A549 (cell line): ENCODE measurements at regions not wholly inside any gene's neighbourhood (a gene's known extent, or its start where the extent isn't known, plus 50 kb on each side); places are given as distances from the start of the nearest gene placed in this dataset.
"Not testable (repeated sequence)": the region's sequence is repeated elsewhere in the genome, so short reads cannot be mapped to it uniquely, and the experiment has no call there.

Experiments used
- ATAC-seq, 2 experiments: fragments of 200-7000 bp in 1 of 2; fragments of >200 bp in 1 of 2; cut with Nextera tagmentation in 1 of 2; cut with Tn5 transposase in 1 of 2; 3 replicates each; pipeline versions ENCODE4 v1.8.0 to v1.9.1; 2018 to 2020; ENCODE audit warnings: mild to moderate bottlenecking in 1 of 2, moderate library complexity in 1 of 2
- CTCF ChIA-PET: fragments of 300-600 bp; sonication (Branson Sonifier 250); formaldehyde crosslinking; extraction: SDS; loops from one replicate; lab custom pipeline; 2021; ENCODE audit warnings: antibody characterized with exemption, inconsistent platforms; lab: Yijun Ruan, JAX
- POLR2A ChIA-PET: fragments of 350-600 bp; formaldehyde crosslinking; extraction: SDS; loops from one replicate; lab custom pipeline; 2021; ENCODE audit warnings: antibody characterized with exemption, inconsistent platforms; lab: Yijun Ruan, JAX
- DNase-seq, 2 experiments: peaks; one replicate each; pipeline versions ENCODE4 v3.0.0 to v3.0.0-alpha.2; 2011 to 2016; ENCODE audit warnings: low read depth in 1 of 2, low spot score in 1 of 2
- FAIRE-seq: peaks from 2 replicates; lab custom pipeline; 2011; peaks lifted over from hg19 to GRCh38; lab: Jason Lieb, UNC
- H3K27ac ChIP-seq, 2 experiments: fragments of >200 bp; sonication (Bioruptor Twin); formaldehyde crosslinking; 3 replicates each; pipeline ENCODE4 v1.5.1; 2016 to 2017
- H3K4me1 ChIP-seq: fragments of >200 bp; sonication (Bioruptor Twin); formaldehyde crosslinking; 3 replicates; pipeline ENCODE4 v1.6.1; 2016
- H3K4me2 ChIP-seq: fragments of >200 bp; sonication (Bioruptor Twin); formaldehyde crosslinking; 3 replicates; pipeline ENCODE4 v1.6.1; 2016
- H3K4me3 ChIP-seq: fragments of >200 bp; sonication (Bioruptor Twin); formaldehyde crosslinking; 3 replicates; pipeline ENCODE4 v1.5.1; 2016
- H3K9me3 ChIP-seq: fragments of >200 bp; sonication (Bioruptor Twin); formaldehyde crosslinking; 3 replicates; pipeline ENCODE4 v1.6.1; 2016
- ATOH8 ChIP-seq: fragments of 250-450 bp; sonication (Bioruptor Pico); IDR thresholded peaks from 2 replicates; pipeline ENCODE4 v1.5.0; 2020; ENCODE audit warnings: low read depth, mild to moderate bottlenecking, moderate library complexity
- EP300 ChIP-seq, 2 experiments: fragments of >200 bp; sonication (Bioruptor Twin); formaldehyde crosslinking; IDR thresholded peaks; 2 replicates in 1 of 2; 3 replicates in 1 of 2; pipeline ENCODE4 v1.6.1; 2016 to 2017
- FOSL2 ChIP-seq, 2 experiments: fragments of 450-650 bp in 1 of 2; fragments of >200 bp in 1 of 2; sonication (Bioruptor Twin) in 1 of 2; formaldehyde crosslinking; IDR thresholded peaks; 2 replicates each; pipeline versions ENCODE4 v1.5.0 to v1.6.1; 2016 to 2020; ENCODE audit warnings: mild to moderate bottlenecking in 1 of 2, moderate library complexity in 1 of 2
- FOXS1 ChIP-seq: fragments of 250-450 bp; sonication (Bioruptor Pico); IDR thresholded peaks from 2 replicates; pipeline ENCODE4 v1.5.0; 2020; ENCODE audit warnings: mild to moderate bottlenecking, moderate library complexity
- HDAC2 ChIP-seq: fragments of 200-600 bp; sonication (generic); IDR thresholded peaks from 2 replicates; pipeline ENCODE4 v1.6.1; 2016
- HEYL ChIP-seq: fragments of 250-450 bp; sonication (Bioruptor Pico); IDR thresholded peaks from 2 replicates; pipeline ENCODE4 v1.8.0; 2021; ENCODE audit warnings: mild to moderate bottlenecking, moderate library complexity
- HOXB5 ChIP-seq: fragments of 250-450 bp; sonication (Bioruptor Pico); IDR thresholded peaks from 2 replicates; pipeline ENCODE4 v1.5.0; 2020; ENCODE audit warnings: mild to moderate bottlenecking, moderate library complexity
- NFE2L2 ChIP-seq: fragments of 150-350 bp; conservative IDR thresholded peaks from 2 replicates; pipeline ENCODE4 v1.6.1; 2014; ENCODE audit warnings: low read length
- NR3C1 ChIP-seq: fragments of >200 bp; sonication (Bioruptor Twin); formaldehyde crosslinking; IDR thresholded peaks from 3 replicates; pipeline ENCODE4 v1.6.1; 2017
- POLR2AphosphoS2 ChIP-seq: conservative IDR thresholded peaks from 2 replicates; pipeline ENCODE4 v1.6.1; 2012; ENCODE audit warnings: low read length, improper control_type of control experiment, inconsistent platforms
- RCOR1 ChIP-seq: fragments of 150-350 bp; IDR thresholded peaks from 2 replicates; pipeline ENCODE4 v1.6.1; 2014; ENCODE audit warnings: antibody characterized with exemption, low read length, low read depth
- RNF2 ChIP-seq: fragments of 200-600 bp; sonication (generic); IDR thresholded peaks from 2 replicates; pipeline ENCODE4 v1.6.1; 2016; ENCODE audit warnings: low read depth, mild to moderate bottlenecking, antibody characterized with exemption, moderate library complexity, borderline replicate concordance
- SREBF2 ChIP-seq: fragments of 450-650 bp; IDR thresholded peaks from 2 replicates; pipeline ENCODE4 v1.6.1; 2014; ENCODE audit warnings: mild to moderate bottlenecking, moderate library complexity
- ZFP36 ChIP-seq: fragments of 450-650 bp; IDR thresholded peaks from 2 replicates; pipeline ENCODE4 v1.6.1; 2014; ENCODE audit warnings: borderline replicate concordance; ENCODE audit not compliant: partially characterized antibody
- WGBS: methylation state at CpG from one replicate; pipeline ENCODE4 v1.1.6; 2017; ENCODE audit errors: missing lambda C conversion rate; 5-methylcytosine and 5-hydroxymethylcytosine counted together
- TF ChIP-seq, protein P1 (sequence below): fragments of >200 bp; sonication (Bioruptor Twin); formaldehyde crosslinking; IDR thresholded peaks from 2 replicates; pipeline ENCODE4 v1.6.1; 2016
- TF ChIP-seq, protein P2 (sequence below): IDR thresholded peaks from 2 replicates; pipeline ENCODE4 v1.6.1; 2012
- TF ChIP-seq, protein P3 (sequence below): fragments of >200 bp; sonication (Bioruptor Twin); formaldehyde crosslinking; IDR thresholded peaks from 3 replicates; pipeline ENCODE4 v1.6.1; 2016
- TF ChIP-seq, protein P4 (sequence below): fragments of 200-600 bp; sonication (generic); IDR thresholded peaks from 2 replicates; pipeline ENCODE4 v1.6.1; 2016; ENCODE audit warnings: antibody characterized with exemption, mild to moderate bottlenecking, moderate library complexity

DNA sequence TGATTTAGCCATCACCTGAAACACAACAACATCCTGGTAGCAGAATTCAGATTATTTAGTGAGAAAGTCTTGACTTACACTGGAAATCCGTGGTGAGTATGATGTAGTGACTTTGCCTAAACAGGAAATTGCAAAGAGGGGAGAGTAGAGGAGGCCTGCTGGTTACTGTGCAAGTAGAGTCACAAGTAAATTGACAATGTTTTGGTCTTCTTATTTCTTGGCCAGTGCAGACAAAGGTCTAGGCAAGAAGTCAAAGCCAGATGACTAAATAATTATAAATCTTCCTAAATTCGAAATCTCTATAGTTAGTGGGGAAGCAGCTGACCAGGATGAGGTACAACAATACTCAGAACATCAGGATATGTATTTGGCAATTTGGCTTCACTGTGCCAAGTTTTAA is 159.5 kb upstream of the KCTD3 start:
- no peak overlapping the region for H3K4me3 ChIP-seq
- no peak for ATAC-seq
- no peaks in the 10 kb centered on the region for H3K9me3 ChIP-seq
- ChIA-PET CTCF (no interaction called here), POLR2A (no interaction called here)
- no peak overlapping the region for H3K27ac ChIP-seq
- DNase-seq, result no peak
- no peak overlapping the region for H3K4me2 ChIP-seq
- TF ChIP-seq HDAC2 (no peak), ATOH8 (no peak), FOSL2 (IDR thresholded peaks at IDR 0.05) (no peak), FOSL2 (CRISPR knock-in tag; IDR thresholded peaks at IDR 0.05) (no peak), RCOR1 (no peak), FOXS1 (no peak), ZFP36 (no peak), HOXB5 (no peak)
- TF ChIP-seq, protein P1, sequence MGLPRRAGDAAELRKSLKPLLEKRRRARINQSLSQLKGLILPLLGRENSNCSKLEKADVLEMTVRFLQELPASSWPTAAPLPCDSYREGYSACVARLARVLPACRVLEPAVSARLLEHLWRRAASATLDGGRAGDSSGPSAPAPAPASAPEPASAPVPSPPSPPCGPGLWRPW, result no peak
- WGBS, result 3% methylated on average over 2 of the region's 2 CpGs
- FAIRE-seq, result no peak
- no peaks in the 10 kb centered on the region for H3K4me1 ChIP-seq

- H3K27ac ChIP-seq, H3K4me2 ChIP-seq, DNase-seq, H3K4me3 ChIP-seq, ATAC-seq, CTCF ChIA-PET, POLR2A ChIA-PET, H3K9me3 ChIP-seq, FAIRE-seq, H3K4me1 ChIP-seq: not testable (repeated sequence)
- 40% methylated on average over 4 of the region's 4 CpGs for WGBS
Measured at GRCh38 chr1:215409546-215409945, 157.6 kb upstream of the KCTD3 start.

GRCh38 chr1:215415521-215415920 is 151.6 kb upstream of the KCTD3 start:
- H3K4me1 ChIP-seq, CTCF ChIA-PET, H3K9me3 ChIP-seq, H3K4me2 ChIP-seq, POLR2A ChIA-PET, FAIRE-seq, DNase-seq, H3K27ac ChIP-seq, H3K4me3 ChIP-seq, ATAC-seq: not testable (repeated sequence)
- 55% methylated on average over 5 of the region's 5 CpGs for WGBS

DNA sequence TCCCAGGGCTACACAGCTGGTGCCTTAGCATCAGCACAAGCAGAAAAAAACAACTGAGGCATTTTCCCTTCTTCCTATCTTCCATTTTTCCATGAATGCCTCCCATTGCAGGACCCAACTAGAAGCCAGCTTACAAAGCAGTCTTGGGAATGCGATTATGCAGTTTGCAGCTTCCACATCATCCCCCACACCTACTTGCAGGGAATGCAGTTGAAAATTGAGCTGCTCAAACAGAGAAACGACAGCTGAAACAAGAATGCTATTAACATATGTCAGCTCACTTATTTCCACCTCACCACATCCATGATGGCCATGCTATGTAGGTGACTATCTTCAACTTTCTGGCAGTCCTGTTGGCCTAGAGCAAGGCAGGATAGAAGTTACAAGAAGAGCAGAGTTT is 150.6 kb upstream of the KCTD3 start:
- Histone ChIP-seq H3K27ac (no peak overlapping the region), H3K4me1 (no peaks in the 10 kb centered on the region), H3K9me3 (no peaks in the 10 kb centered on the region), H3K4me2 (no peak overlapping the region), H3K4me3 (no peak overlapping the region)
- DNase-seq (no peak), ATAC-seq (no peak), FAIRE-seq (no peak)
- CTCF ChIA-PET, result no interaction called here
- WGBS, result 6% methylated on average over 2 of the region's 2 CpGs
- TF ChIP-seq, protein P2, sequence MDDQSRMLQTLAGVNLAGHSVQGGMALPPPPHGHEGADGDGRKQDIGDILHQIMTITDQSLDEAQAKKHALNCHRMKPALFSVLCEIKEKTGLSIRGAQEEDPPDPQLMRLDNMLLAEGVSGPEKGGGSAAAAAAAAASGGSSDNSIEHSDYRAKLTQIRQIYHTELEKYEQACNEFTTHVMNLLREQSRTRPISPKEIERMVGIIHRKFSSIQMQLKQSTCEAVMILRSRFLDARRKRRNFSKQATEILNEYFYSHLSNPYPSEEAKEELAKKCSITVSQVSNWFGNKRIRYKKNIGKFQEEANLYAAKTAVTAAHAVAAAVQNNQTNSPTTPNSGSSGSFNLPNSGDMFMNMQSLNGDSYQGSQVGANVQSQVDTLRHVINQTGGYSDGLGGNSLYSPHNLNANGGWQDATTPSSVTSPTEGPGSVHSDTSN, result no peak
- TF ChIP-seq SREBF2, result no peak
- no peak for TF ChIP-seq POLR2AphosphoS2
- TF ChIP-seq HEYL (CRISPR knock-in tag), result no peak
- TF ChIP-seq NFE2L2, result no peak
- no peak for TF ChIP-seq RNF2
- TF ChIP-seq, protein P3, sequence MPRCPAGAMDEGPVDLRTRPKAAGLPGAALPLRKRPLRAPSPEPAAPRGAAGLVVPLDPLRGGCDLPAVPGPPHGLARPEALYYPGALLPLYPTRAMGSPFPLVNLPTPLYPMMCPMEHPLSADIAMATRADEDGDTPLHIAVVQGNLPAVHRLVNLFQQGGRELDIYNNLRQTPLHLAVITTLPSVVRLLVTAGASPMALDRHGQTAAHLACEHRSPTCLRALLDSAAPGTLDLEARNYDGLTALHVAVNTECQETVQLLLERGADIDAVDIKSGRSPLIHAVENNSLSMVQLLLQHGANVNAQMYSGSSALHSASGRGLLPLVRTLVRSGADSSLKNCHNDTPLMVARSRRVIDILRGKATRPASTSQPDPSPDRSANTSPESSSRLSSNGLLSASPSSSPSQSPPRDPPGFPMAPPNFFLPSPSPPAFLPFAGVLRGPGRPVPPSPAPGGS, result no peak
- no peak for TF ChIP-seq RCOR1
- TF ChIP-seq EP300 (IDR thresholded peaks at IDR 0.05), result no peak
- no peak for TF ChIP-seq NR3C1
- TF ChIP-seq, protein P4, sequence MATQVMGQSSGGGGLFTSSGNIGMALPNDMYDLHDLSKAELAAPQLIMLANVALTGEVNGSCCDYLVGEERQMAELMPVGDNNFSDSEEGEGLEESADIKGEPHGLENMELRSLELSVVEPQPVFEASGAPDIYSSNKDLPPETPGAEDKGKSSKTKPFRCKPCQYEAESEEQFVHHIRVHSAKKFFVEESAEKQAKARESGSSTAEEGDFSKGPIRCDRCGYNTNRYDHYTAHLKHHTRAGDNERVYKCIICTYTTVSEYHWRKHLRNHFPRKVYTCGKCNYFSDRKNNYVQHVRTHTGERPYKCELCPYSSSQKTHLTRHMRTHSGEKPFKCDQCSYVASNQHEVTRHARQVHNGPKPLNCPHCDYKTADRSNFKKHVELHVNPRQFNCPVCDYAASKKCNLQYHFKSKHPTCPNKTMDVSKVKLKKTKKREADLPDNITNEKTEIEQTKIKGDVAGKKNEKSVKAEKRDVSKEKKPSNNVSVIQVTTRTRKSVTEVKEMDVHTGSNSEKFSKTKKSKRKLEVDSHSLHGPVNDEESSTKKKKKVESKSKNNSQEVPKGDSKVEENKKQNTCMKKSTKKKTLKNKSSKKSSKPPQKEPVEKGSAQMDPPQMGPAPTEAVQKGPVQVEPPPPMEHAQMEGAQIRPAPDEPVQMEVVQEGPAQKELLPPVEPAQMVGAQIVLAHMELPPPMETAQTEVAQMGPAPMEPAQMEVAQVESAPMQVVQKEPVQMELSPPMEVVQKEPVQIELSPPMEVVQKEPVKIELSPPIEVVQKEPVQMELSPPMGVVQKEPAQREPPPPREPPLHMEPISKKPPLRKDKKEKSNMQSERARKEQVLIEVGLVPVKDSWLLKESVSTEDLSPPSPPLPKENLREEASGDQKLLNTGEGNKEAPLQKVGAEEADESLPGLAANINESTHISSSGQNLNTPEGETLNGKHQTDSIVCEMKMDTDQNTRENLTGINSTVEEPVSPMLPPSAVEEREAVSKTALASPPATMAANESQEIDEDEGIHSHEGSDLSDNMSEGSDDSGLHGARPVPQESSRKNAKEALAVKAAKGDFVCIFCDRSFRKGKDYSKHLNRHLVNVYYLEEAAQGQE, result no peak
- POLR2A ChIA-PET, result no interaction called here
